B cell (primary cell): ENCODE measurements at regions not wholly inside any gene's neighbourhood (a gene's known extent, or its start where the extent isn't known, plus 50 kb on each side); places are given as distances from the start of the nearest gene placed in this dataset.

Experiments
- ATAC-seq: fragments of 200-7000 bp; cut with Tn5 transposase; one replicate; pipeline ENCODE4 v1.10.0; 2021; ENCODE audit warnings: low read depth, mild to moderate bottlenecking, moderate number of reproducible peaks, moderate library complexity
- CTCF ChIA-PET: fragments of 350-600 bp; sonication (Branson Sonifier 250); formaldehyde crosslinking; loops from one replicate; lab custom pipeline; 2021; ENCODE audit warnings: antibody characterized with exemption, inconsistent platforms; lab: Charles Lee
- POLR2A ChIA-PET: fragments of 350-600 bp; sonication (Branson Sonifier 250); formaldehyde crosslinking; loops from one replicate; lab custom pipeline; 2021; ENCODE audit warnings: antibody characterized with exemption; lab: Charles Lee
- DNase-seq: peaks from one replicate; pipeline ENCODE4 v3.0.0; 2013
- H2AFZ ChIP-seq: 2 replicates; pipeline ENCODE4 v1.6.1; 2012; ENCODE audit warnings: mild to moderate bottlenecking, low read depth, low read length; ENCODE audit not compliant: insufficient read depth, poor library complexity, severe bottlenecking
- H3K27ac ChIP-seq, 2 donors: 1 replicate in 1 of 2; 2 replicates in 1 of 2; pipeline ENCODE4 v1.5.1; 2012 to 2013; ENCODE audit warnings: low read length in 2 of 2, mild to moderate bottlenecking in 2 of 2, moderate library complexity in 1 of 2
- H3K27me3 ChIP-seq, 4 experiments: fragments of 200-600 bp in 1 of 4; sonication (generic) in 1 of 4; replicated peaks in 1 of 4; 1 replicate in 2 of 4; 2 replicates in 2 of 4; pipeline versions ENCODE4 v1.6.1 to v1.7.0; 2013 to 2016; ENCODE audit warnings: low read length in 3 of 4, mild to moderate bottlenecking in 2 of 4, mixed read lengths in 1 of 4, moderate library complexity in 1 of 4; ENCODE audit not compliant: insufficient read depth in 4 of 4, control insufficient read depth in 3 of 4; ENCODE audit errors: control extremely low read depth in 1 of 4
- H3K36me3 ChIP-seq, 2 experiments: replicated peaks in 1 of 2; 1 replicate in 1 of 2; 2 replicates in 1 of 2; pipeline versions ENCODE4 v1.6.1 to v1.7.1; 2013; ENCODE audit warnings: low read length in 1 of 2; ENCODE audit not compliant: insufficient read depth in 2 of 2, control insufficient read depth in 1 of 2; ENCODE audit errors: control extremely low read depth in 1 of 2, extremely low read depth in 1 of 2
- H3K4me1 ChIP-seq, 2 donors: fragments of 200-600 bp in 1 of 2; sonication (generic) in 1 of 2; 1 replicate in 1 of 2; 2 replicates in 1 of 2; pipeline versions ENCODE4 v1.5.1 to v1.6.1; 2013 to 2017; ENCODE audit warnings: low read length in 2 of 2; ENCODE audit not compliant: control insufficient read depth in 2 of 2, insufficient read depth in 2 of 2
- H3K4me2 ChIP-seq: replicated peaks from 2 replicates; pipeline ENCODE3; 2012; ENCODE audit warnings: mild to moderate bottlenecking, low read depth, low read length; ENCODE audit not compliant: poor library complexity, severe bottlenecking
- H3K4me3 ChIP-seq, 5 experiments: fragments of 200-600 bp in 1 of 5; sonication (generic) in 1 of 5; 1 replicate in 3 of 5; 2 replicates in 2 of 5; pipeline versions ENCODE4 v1.5.1 to v1.7.0; 2011 to 2016; ENCODE audit warnings: low read length in 4 of 5, mild to moderate bottlenecking in 4 of 5, low read depth in 2 of 5, control low read depth in 1 of 5, moderate library complexity in 1 of 5; ENCODE audit not compliant: insufficient read depth in 1 of 5; ENCODE audit errors: control extremely low read depth in 1 of 5, extremely low read depth in 1 of 5
- H3K79me2 ChIP-seq: fragments of 200-600 bp; sonication (generic); one replicate; pipeline ENCODE4 v1.6.0; 2016; ENCODE audit warnings: low read length; ENCODE audit not compliant: control insufficient read depth, insufficient read depth
- H3K9ac ChIP-seq: fragments of 200-600 bp; sonication (generic); 2 replicates; pipeline ENCODE4 v1.6.1; 2017; ENCODE audit warnings: mild to moderate bottlenecking, low read length, moderate library complexity
- H3K9me3 ChIP-seq, 3 donors: one replicate each; pipeline versions ENCODE4 v1.6.1 to v1.7.1; 2013; ENCODE audit warnings: low read length in 2 of 3; ENCODE audit not compliant: control insufficient read depth in 2 of 3, insufficient read depth in 1 of 3; ENCODE audit errors: control extremely low read depth in 1 of 3
- H4K20me1 ChIP-seq: 2 replicates; pipeline ENCODE4 v1.6.0; 2012; ENCODE audit warnings: mild to moderate bottlenecking, low read length; ENCODE audit not compliant: insufficient read depth, control insufficient read depth, poor library complexity, severe bottlenecking
- H3K27ac Mint-ChIP-seq: one replicate; pipeline ENCODE4 v1.8.0; 2021; ENCODE audit warnings: mixed read lengths
- H3K27me3 Mint-ChIP-seq: one replicate; pipeline ENCODE4 v1.8.0; 2021; ENCODE audit warnings: mixed read lengths
- H3K4me1 Mint-ChIP-seq: one replicate; pipeline ENCODE4 v1.8.0; 2021; ENCODE audit warnings: mixed read lengths
- H3K4me3 Mint-ChIP-seq: one replicate; pipeline ENCODE4 v1.8.0; 2021; ENCODE audit warnings: mixed read lengths
- H3K9me3 Mint-ChIP-seq: one replicate; pipeline ENCODE4 v1.8.0; 2022; ENCODE audit warnings: mixed read lengths; ENCODE audit not compliant: insufficient read depth
- CTCF ChIP-seq: fragments of 200-600 bp; IDR thresholded peaks from one replicate; pipeline ENCODE4 v1.8.0; 2022; ENCODE audit warnings: antibody characterized with exemption, mild to moderate bottlenecking
- EZH2 ChIP-seq: IDR thresholded peaks from 2 replicates; pipeline ENCODE4 v1.6.1; 2012; ENCODE audit warnings: borderline replicate concordance, low read depth, mild to moderate bottlenecking, moderate library complexity, low read length; ENCODE audit not compliant: insufficient read depth, poor library complexity, severe bottlenecking
- WGBS: methylation state at CpG from one replicate; pipeline ENCODE4 v1.1.5; 2013; ENCODE audit warnings: missing lambda C conversion rate; ENCODE audit not compliant: insufficient coverage; 5-methylcytosine and 5-hydroxymethylcytosine counted together
- intact Hi-C: fragments of 100-400 bp; cut with micrococcal nuclease; formaldehyde crosslinking; loops from one replicate; pipeline ENCODE4 v1.10.0; 2022

GRCh38 chr2:71997843-71998242, 149.8 kb downstream of the CYP26B1 start:
- Histone ChIP-seq H3K27ac (no peak overlapping the region), H4K20me1 (no peaks in the 10 kb centered on the region), H3K4me3 (no peak overlapping the region), H3K9ac (no peak overlapping the region), H3K79me2 (no peaks in the 10 kb centered on the region), H3K9me3 (no peaks in the 10 kb centered on the region), H3K36me3 (no peaks in the 10 kb centered on the region), H3K4me1 (no peaks in the 10 kb centered on the region), H3K27me3 (peaks cover 0 to under 1% (median 0%) of the 10 kb centered on the region in 4 experiments), H3K4me2 (no peak overlapping the region), H2AFZ (no peak overlapping the region)
- no peaks in the 10 kb centered on the region for H3K4me1 Mint-ChIP-seq
- ChIA-PET POLR2A (no interaction called here), CTCF (no interaction called here)
- ATAC-seq (no peak), DNase-seq (no peak)
- peaks cover 9% of the 10 kb centered on the region for H3K27me3 Mint-ChIP-seq
- intact Hi-C loops: no loop called here
- H3K4me3 Mint-ChIP-seq: no peak overlapping the region
- no peak for TF ChIP-seq EZH2
- no peak for TF ChIP-seq CTCF
- H3K27ac Mint-ChIP-seq: no peak overlapping the region
- no peaks in the 10 kb centered on the region for H3K9me3 Mint-ChIP-seq

- Mint-ChIP-seq H3K27ac (no peak overlapping the region), H3K27me3 (no peaks in the 10 kb centered on the region), H3K4me1 (no peaks in the 10 kb centered on the region), H3K4me3 (no peak overlapping the region), H3K9me3 (no peaks in the 10 kb centered on the region)
- ChIA-PET POLR2A (no interaction called here), CTCF (no interaction called here)
- 93% methylated on average over 1 of the region's 3 CpGs for WGBS
- no peaks in the 10 kb centered on the region for H3K36me3 ChIP-seq
- TF ChIP-seq EZH2 (no peak), CTCF (no peak)
- H3K4me3 ChIP-seq: no peak overlapping the region
- DNase-seq (no peak), ATAC-seq (no peak)
- H4K20me1 ChIP-seq: no peaks in the 10 kb centered on the region
- H3K79me2 ChIP-seq: no peaks in the 10 kb centered on the region
- H3K9ac ChIP-seq: no peak overlapping the region
- H2AFZ ChIP-seq: no peak overlapping the region
- H3K9me3 ChIP-seq: no peaks in the 10 kb centered on the region
- no peak overlapping the region for H3K4me2 ChIP-seq
- H3K27me3 ChIP-seq: peaks cover 0 to 3% (median 0%) of the 10 kb centered on the region in 4 experiments
- H3K27ac ChIP-seq: no peak overlapping the region
- H3K4me1 ChIP-seq: no peaks in the 10 kb centered on the region
- intact Hi-C loops: no loop called here
These were observed 152.5 kb downstream of the CYP26B1 start for GRCh38 chr2:71995067-71995665.
